ENCODE measurements at regions not wholly inside any gene's neighbourhood (a gene's known extent, or its start where the extent isn't known, plus 50 kb on each side); places are given as distances from the start of the nearest gene placed in this dataset.
A peak's percentile ranks its signal among the peaks of the same experiment; 100 is the strongest.

- DNase-seq (ENCODE audit: low spot score), result no peak
These were observed 77.2 kb upstream of the STK17B start for GRCh38 chr2:196248467-196249094.

- DNase-seq (ENCODE audit: low spot score), result no peak
These were observed 77.8 kb upstream of the STK17B start for GRCh38 chr2:196249171-196249570.

GRCh38 chr2:196249860-196250259 is 78.5 kb upstream of the STK17B start:
- DNase-seq (ENCODE audit: low spot score), result no peak

DNA sequence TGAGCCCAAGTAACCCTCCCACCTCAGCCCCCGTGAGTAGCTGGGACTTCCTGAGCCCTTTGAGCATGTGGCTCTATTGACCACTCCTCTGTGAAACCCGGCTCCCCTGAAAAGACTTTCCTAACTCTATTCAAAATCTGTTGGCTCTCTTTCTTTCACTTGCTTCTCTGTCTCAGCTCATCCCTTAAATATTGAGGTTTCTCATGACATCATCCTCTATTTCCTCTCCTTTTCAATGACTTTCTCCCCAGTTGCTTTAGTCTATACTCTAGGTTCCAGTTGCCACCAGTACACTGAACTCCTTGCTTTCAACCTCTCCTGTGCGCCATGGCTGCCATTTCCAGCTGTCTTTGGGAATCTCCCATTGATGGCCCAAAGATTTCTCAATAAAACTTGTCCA is 79.8 kb upstream of the STK17B start:
- no peak for DNase-seq (ENCODE audit: low spot score)

GRCh38 chr2:196252408-196253115 is 81.2 kb upstream of the STK17B start:
- DNase-seq (ENCODE audit: low spot score), result no peak

- no peak for DNase-seq (ENCODE audit: low spot score)
These were observed 81.7 kb upstream of the STK17B start for GRCh38 chr2:196253116-196253480.

GRCh38 chr2:196256585-196256984 is 85.2 kb upstream of the STK17B start:
- DNase-seq (ENCODE audit: low spot score), result no peak

GRCh38 chr2:196257086-196257485 is 85.7 kb upstream of the STK17B start:
- DNase-seq (ENCODE audit: low spot score), result no peak

- DNase-seq (ENCODE audit: low spot score), result no peak
These were observed 87.0 kb upstream of the STK17B start for GRCh38 chr2:196258407-196258806.

- peak; percentile 91 for DNase-seq (ENCODE audit: low spot score)
These were observed 88.4 kb upstream of the STK17B start for GRCh38 chr2:196259507-196260481.

DNA sequence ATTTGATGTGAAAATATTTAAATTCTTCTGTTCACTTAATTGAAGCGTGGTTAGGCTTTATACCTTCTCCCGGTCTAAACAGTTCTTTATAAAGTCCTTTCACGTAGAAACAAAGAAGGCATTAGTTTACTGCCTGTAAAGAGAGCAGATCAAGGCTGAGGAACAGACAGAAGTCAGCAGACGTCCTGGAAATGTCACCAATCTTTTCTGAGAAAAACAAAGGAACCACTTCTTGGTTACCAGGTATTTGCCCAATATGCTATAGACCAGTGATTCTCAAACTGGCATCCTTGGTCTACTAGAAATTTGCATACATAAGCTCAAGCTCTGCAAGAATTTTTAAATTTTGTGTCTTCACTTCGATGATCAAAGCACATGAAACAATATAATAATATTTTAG is 89.2 kb upstream of the STK17B start:
- no peak for DNase-seq (ENCODE audit: low spot score)

- DNase-seq (ENCODE audit: low spot score), result no peak
These were observed 91.2 kb upstream of the STK17B start for GRCh38 chr2:196262606-196263005.

DNA sequence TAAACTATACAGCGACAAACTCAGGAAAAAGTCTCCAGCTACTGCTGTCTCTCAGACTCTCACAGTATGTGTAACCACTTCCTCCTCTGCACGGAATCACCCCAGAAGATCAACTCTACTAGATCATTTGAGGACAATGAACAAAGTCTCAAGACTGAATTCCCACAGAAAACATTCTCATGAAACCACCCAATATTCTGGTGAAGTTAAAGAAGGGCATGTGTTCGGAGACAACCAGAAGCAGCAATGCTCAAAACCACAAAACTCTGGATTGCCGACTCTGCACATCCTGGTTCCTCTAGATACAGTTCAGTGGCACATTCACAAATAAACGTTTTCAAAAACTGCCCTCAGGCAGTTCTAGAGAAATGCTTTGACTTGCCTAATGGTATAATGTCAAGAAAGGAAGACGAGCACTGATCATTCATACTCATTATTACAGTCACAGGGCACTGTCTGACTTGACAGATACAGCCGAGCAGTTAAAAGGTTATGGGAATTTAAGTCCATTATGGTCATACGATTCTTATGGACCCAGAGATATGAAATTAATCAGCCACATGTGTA is 91.9 kb upstream of the STK17B start:
- peak; percentile 48 for DNase-seq (ENCODE audit: low spot score)

GRCh38 chr2:196266351-196266750 is 95.0 kb upstream of the STK17B start:
- no peak for DNase-seq (ENCODE audit: low spot score)

- DNase-seq (ENCODE audit: low spot score), result no peak
These were observed 95.5 kb upstream of the STK17B start for GRCh38 chr2:196266855-196267254.

DNA sequence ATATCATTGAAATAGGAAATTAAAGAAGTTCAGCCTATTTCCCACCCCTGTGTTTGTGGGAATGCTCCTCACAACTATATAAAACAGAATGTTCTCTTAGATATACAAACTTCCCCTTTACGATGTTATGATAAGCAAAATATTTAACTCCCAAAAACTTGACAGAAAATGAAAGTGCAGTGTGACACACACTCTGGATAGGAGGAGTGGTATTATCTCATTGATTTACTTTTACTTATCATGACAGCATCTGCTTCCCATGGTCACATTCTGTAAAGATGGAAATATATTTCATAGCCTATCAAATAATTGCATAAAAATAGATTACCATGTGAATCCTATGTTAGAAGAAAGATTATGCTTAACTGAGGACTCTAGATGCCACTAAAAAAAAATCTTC is 96.6 kb upstream of the STK17B start:
- DNase-seq (ENCODE audit: low spot score), result no peak

DNA sequence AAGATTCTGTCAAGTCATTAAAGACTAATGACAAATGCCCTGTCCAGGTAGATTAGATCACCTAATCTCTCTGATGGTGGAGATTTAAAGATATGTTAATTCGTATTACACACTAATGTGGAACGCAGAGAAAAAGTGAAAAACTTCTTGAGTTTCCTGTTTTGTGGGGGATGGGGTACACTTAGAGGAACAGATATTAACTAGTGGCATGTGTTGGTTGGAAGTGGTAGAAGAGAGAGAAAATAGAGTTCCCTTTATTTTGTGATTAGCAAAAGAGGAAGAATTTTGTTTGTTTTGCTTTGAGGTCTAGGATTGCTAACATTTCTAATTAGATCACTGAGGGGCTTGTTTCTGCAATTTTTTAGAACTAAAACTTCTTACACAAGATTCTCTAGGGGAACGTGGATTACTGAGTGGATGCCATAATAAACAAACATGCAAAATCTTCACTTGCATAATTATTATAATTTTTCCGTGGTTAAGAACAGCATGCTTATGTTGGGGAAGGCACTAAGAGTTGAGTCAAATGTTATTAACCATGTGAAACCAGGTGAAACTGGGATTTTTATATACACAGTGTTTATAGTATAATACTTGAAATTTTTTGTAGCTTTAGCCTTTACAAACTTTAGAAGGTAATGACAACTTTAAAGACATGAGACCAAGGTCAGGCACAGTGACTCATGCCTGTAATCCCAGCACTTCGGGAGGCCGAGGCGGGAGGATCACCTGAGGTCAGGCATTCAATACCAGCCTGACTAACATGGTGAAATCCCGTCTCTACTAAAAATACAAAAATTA is 97.4 kb upstream of the STK17B start:
- peak; percentile 44 for DNase-seq (ENCODE audit: low spot score)

DNA sequence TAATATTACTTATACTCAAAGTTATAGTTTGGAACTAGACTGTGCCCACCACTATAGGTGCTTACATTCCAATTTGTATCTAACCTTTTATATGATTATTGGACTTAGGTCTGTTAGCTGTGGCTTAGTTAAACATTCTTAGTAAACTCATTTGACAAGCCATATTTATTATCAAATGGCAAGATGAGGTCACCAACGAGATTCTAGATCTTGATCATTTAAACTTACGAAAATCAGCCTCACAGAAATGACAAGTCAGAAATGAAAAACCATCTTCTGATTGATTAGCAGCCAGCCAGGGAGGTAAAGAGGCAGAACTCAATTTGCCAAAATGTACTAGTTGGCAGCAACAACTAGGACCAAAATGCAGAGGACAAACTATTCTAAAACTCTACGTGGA is 100.4 kb upstream of the STK17B start:
- DNase-seq (ENCODE audit: low spot score), result no peak

- no peak for DNase-seq (ENCODE audit: low spot score)
These were observed 103.0 kb upstream of the STK17B start for GRCh38 chr2:196274387-196274809.

DNA sequence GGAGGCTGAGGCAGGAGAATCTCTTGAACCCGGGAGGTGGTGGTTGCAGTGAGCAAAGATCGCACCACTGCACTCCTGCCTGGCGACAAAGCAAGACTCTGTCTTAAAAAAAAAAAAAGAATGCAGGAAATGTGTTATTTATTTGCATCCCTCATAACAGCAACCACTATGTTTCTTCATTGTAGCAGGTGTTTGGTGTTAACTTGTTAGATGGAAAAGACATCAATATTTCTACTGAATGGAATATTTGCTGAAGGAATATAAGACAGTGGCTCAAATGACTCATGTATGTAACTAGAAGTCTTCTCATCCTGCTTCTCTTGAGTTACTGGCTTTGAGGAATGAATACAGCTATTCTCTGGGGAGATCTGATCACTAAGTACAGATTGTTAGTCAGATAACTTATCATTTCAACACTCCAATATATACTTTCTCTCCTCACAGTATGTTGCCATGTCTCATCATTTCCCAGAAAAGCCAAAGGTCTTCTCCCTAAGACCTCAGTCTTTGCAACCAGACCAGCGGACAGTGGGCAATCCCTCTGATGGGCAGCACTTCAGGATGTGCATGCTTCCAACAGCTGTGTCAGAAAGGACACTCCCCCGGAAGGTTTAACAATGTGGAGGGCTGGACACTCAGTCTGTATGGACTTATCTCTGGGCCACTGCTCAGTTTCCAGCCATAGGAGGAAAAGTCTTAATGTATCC is 104.4 kb upstream of the STK17B start:
- DNase-seq (ENCODE audit: low spot score), result no peak

- no peak for DNase-seq (ENCODE audit: low spot score)
These were observed 105.0 kb upstream of the STK17B start for GRCh38 chr2:196276421-196276820.

Measured in A172 (cell line).